Activated CD8-positive, alpha-beta memory T cell treated with anti-CD3 and anti-CD28 coated beads for 48 hours (primary cell): ENCODE measurements at regions not wholly inside any gene's neighbourhood (a gene's known extent, or its start where the extent isn't known, plus 50 kb on each side); places are given as distances from the start of the nearest gene placed in this dataset.

ENCODE experiments used
- DNase-seq, 3 experiments: peaks; one replicate each; pipeline ENCODE4 v3.0.0-alpha.2; 2020; ENCODE audit warnings: low read depth in 2 of 3, low spot score in 2 of 3

DNA sequence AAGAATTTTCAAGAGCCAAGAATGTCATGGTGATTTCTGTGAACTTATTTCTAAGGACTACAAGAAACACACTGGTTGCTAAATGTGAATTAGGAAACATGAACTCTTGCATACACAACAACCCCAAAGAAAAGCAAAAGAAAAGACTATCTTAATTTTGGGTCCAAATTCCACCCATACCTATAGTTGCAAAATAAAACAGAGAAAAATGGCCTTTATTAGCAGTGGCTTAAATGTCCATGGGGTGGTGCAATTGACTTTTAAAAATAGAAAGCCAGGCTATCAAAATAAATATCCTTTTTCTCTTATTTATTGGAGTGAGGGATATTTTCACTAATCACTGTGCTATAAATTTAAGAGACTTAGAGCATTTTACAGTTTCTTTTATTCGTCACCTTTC, 80.9 kb upstream of the DPYD start:
- no peak for DNase-seq

DNA sequence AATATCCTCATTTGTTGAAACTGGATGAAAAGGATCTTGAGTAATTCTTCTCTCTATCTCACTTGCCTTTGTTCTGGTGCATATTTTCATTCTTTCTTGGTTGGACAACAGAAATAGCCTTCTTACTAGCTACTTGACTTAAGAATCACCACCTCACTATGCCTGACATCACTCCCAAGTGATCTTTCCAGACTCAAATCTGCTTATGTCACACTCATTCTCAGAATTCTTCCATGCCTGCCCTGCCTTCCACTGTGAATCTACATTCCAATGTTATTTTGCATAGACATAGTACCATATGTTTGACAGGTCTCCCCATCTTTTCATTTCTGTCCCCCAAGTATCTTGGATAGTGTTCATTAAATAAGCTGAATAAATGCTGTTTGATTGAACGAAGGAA, 78.5 kb upstream of the DPYD start:
- DNase-seq = no peak

DNA sequence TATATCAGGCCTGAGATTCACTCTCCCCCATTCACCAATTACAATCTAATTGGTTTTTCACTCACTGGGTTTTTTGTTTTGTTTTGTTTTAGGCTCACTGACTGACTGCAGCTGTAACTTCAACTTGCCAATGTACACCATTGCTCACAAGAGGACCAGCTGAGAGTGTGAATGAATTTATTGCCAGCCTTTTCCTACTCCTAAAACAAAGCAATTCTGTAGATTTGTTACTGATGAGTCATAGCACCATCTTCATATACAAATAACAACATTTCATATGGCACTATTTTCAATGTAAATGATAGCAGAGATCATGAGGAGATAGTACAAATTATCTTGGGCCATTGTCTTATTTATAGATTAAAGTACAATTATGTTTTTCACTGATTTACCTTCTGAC, 76.0 kb upstream of the DPYD start:
- DNase-seq = no peak

DNA sequence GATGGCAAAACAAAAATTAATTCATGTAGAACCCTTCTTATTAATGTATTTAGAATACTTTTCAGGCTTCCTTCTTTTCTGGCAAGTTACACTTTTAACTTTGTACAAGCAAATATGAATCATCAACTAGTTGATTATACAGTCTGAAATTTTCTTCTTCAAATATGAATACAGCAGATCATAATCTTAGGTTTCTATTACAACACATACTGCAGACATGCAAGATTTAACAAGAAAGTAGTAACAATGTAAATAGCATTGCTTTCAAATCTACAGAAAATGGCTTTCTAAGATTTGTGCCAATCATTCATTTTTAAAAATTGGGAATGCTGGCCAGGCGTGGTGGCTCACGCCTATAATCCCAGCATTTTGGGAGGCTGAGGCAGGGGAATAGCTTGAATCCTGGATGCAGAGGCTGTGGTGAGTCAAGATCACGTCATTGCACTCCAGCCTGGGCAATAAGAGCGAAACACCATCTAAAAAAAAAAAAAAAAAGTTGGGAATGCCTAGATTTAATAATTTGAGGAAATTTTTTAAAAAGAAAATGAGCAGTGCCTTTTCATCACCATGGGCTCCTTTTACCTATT, 68.4 kb upstream of the DPYD start:
- DNase-seq = no peak

DNA sequence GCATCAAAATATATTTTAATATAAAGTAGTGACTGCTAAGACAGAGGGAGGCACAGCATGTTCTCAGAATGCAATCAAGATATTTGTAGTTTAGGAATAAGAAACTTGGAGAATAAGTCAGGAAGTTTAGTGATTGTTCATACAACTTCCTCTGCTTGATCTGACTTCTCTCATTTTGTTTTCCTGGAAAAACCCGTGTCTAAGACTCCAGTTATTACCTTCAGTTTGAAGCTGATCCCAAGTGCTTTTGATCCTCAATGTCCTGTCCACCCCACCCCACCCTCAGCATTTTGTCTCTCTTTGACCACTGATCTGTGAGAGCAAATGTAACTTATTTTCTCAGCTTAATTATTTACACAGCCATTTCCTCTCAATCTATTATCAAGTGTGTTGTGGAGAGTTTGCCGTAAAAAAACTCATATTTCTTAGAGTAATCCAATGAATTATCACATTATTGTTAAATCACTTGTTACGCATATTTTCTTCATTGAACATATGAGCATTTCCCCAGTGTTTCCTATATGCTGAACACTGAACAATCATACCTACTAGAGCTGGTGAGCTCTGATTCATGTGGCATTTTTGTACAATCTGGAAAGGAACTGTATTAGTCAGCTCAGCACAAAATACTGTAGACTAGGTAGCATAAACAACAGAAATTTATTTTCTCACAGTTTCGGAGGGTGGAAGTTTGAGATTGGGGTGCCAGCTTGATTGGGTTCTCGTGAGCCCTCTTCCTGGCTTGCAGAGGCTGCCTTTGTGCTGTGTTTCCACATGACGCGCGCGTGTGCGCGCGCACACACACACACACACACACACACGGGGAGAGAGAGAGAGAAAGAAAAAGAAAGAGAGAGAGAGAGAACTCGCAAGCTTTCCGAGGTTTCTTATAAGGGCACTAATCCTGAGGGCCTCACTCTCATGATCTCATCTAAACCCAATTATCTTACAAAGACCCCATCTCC, 65.5 kb upstream of the DPYD start:
- DNase-seq = no peak

DNA sequence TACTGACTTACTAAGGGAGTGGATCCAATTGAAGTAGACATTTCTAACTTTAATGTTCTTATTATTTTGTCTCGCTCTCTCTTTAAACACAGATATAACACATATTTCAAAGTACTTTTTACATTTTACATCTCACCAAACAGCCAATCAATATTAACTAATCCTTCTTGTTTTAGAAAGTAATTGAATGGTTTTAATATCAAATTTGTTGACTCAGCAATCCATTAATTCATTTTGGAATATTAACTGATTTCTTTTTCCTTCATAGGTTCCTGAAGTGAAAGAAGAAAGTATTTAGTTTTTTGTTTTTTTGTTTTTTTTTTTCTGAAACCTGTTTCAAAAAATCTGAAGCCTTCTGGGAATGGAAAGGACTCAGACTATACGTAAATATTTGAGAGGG, 62.3 kb upstream of the DPYD start:
- DNase-seq = no peak

DNA sequence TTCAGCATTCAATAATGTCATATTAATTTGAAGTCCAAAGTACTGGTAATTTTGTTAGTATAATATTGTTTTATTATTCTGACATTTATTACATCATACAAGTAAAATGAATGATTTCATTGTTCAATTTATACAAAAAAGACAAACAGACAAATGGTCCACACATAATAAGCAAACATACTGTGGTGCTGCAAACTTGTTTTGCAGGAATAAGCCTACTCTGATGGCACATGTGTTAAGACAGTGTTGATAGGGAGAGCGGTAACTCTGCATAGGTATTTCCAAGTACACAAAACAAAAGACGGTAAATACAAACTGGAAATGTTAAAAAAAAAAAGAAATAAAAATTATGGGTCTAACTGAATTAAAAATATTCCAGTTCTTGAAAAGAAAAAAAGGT, 59.7 kb upstream of the DPYD start:
- no peak for DNase-seq

DNA sequence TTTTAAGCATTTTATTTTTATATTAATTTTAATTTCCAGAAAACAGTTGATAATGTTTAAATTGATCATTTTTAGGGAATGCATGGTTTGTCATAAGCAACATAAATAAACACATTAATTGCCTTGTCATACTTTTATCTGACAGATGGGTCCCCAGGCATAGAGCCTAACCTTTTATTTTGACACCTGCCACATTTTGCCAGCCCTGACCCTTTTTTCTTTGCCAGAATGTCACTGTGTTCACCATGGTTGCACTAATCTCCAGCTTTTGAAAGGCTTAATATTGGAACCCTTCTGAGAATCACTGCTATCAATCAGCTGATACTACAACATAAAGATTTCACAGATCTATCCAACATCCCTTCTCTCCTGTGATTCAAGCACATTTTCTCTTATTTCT, 56.0 kb upstream of the DPYD start:
- DNase-seq = no peak
